Stimulated activated CD8-positive, alpha-beta memory T cell treated with anti-CD3 and anti-CD28 coated beads, Interleukin-4, amount 100 ng/mL, for 24 hours (primary cell): ENCODE measurements at regions not wholly inside any gene's neighbourhood (a gene's known extent, or its start where the extent isn't known, plus 50 kb on each side); places are given as distances from the start of the nearest gene placed in this dataset.
"Not testable (repeated sequence)": the region's sequence is repeated elsewhere in the genome, so short reads cannot be mapped to it uniquely, and the experiment has no call there.

ENCODE experiments used
- DNase-seq: peaks from one replicate; pipeline ENCODE4 v3.0.0-alpha.2; 2020; ENCODE audit warnings: low read depth

GRCh38 chr5:105922080-105922479, 1748.7 kb downstream of the EFNA5 start:
- no peak for DNase-seq

- DNase-seq = no peak
Observed at GRCh38 chr5:105917189-105917588, 1753.5 kb downstream of the EFNA5 start.

- DNase-seq = no peak
Observed at GRCh38 chr5:105907016-105907415, 1763.7 kb downstream of the EFNA5 start.

DNA sequence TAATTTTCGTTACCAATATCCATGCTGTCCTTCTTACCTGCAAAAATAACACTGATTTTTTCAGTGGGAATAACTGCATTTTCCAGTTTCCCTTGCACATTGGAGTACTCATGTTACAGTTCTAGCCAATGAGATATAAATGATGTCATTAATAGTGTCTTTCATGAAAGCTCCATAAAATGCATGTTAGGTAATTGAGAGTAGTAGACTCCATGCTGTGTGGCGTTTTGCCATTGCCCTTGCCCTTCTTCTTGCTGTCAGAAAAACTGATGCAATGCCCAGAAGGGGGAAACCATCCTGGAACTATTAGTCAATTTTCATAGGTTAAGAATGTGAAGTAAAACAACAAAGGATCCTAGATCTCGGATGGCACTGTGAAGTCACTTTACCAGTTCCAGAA, 1765.3 kb downstream of the EFNA5 start:
- DNase-seq = no peak

GRCh38 chr5:105903069-105903468, 1767.7 kb downstream of the EFNA5 start:
- no peak for DNase-seq

DNA sequence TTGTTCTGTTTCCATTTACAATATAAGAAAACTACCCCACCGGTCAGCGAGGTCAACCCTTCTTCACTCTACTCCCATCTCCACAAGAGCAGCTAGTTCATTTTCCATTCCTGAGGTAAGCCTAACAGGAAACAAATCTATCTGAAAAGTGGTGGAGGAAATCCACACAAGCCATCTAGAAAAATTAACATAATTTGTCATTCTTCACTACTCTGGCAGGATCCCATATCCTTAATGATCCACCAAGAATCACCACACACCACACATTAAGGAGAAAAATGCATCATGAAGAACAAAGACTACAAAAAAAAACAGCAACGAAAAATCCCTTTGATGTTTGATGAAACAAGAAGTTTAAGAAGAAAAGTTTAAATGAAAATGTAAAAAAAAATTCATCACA, 1771.0 kb downstream of the EFNA5 start:
- DNase-seq = no peak

- no peak for DNase-seq
Observed at GRCh38 chr5:105898183-105898582, 1772.6 kb downstream of the EFNA5 start.

DNA sequence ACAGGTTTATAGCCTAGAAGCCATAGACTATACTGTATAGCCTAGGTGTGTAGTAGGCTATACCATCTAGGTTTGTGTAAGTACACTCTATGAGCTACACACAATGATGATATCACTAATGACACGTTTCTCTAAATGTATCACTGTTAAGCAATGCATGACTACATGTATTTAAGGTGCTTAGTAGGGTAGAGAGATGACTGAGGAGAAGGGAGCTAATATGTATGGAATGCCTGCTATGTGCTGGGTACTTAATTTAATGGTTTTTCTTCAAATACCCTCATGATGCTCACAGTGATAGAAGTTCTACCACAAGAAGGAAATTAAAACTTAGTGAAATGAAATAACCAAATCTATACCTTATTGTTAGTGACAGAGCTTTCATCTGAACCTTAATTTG, 1785.5 kb downstream of the EFNA5 start:
- no peak for DNase-seq

GRCh38 chr5:105882956-105883481, 1787.7 kb downstream of the EFNA5 start:
- DNase-seq = no peak

GRCh38 chr5:105878402-105878801, 1792.3 kb downstream of the EFNA5 start:
- no peak for DNase-seq

DNA sequence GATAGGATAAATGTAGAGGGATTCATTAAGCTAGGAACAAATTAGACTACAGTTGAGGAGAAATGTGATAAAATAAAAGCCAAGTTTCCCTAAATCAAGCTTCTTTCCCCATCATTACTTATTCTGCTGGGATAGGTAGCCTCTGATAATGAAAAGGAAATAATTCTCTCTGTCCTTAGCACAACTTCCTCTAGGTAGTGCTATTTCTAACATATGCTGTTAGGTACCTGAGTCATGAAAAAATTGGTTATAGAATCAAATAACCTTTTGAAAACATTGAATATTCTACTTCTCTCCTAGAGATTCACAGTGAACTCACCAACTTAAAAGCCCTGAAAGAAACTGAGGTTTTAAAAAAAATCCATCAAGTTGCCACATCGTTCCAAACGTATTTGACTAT, 1793.1 kb downstream of the EFNA5 start:
- DNase-seq = no peak

DNA sequence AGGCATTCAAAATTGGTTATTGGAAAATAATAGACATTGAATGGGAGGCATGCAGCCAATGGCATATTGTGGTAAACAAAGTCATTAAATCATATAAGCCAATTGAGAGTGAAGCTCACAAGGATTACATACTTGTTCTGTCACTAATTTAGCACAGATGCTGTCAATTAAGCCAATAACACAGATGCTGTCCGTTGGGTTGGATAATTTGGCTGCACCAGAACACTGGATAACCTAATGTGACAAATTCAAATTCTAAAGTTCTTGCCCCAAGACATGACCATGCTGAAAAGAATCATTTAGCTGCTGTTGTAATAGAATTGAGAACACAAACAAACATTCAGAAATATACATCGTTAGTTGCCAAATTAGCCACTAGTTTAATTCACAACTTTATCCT, 1796.4 kb downstream of the EFNA5 start:
- DNase-seq = no peak

DNA sequence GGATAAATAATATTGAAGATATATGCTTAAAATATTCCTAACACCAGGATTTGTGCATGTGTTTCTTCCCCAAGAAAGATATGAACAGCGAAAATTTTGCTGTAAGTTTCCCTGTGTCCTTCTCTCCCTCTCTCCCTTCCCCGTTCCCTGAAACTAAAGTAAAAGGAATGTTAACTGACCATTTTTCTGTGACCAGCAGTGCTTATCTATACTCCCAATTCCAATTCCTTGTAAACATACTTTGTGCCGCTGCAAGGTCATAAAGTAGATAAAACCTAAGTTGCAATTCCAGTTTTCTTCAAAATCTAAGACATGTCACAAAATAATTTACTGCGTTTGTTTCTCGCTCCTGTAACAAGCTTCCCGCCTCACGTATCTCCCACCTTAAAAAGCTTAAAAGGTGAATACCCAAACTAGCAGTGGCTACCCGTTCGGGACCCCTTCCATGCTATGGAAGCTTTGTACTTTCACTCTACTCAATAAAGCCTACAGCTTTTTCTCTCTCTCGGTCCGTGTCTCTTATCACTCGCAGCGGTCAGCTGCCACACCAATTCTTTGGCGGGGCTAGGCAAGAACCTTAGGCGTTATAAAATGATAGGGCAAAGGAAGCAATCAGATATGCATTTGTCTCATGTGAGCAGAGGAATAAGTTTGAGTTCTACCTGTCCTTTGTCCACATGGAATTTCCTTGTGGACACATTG, 1798.0 kb downstream of the EFNA5 start:
- DNase-seq = no peak

- no peak for DNase-seq
Observed at GRCh38 chr5:105868038-105868780, 1802.5 kb downstream of the EFNA5 start.

- no peak for DNase-seq
Observed at GRCh38 chr5:105865834-105866233, 1804.9 kb downstream of the EFNA5 start.

GRCh38 chr5:105859350-105859749, 1811.4 kb downstream of the EFNA5 start:
- not testable (repeated sequence) for DNase-seq

GRCh38 chr5:105849701-105850100, 1821.0 kb downstream of the EFNA5 start:
- DNase-seq = no peak

DNA sequence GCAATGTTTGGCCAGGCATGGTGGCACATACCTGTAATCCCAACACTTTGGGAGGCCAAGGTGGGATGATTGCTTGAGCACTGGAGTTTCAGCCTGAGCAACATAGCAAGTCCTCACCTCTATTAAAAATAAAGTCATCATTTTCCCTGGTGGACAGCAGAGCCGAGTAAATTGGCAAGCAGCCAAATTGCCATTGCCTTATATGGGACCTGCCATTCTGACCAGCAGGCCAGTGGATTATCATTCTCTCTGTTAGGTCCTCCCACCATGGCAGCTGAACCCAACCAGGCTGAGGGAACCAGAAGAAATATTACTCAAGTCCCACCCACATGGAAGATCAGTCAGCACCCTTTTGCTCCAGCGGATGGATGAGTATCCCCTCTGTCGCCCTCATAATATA, 1829.9 kb downstream of the EFNA5 start:
- no peak for DNase-seq

- no peak for DNase-seq
Observed at GRCh38 chr5:105836887-105837286, 1833.8 kb downstream of the EFNA5 start.

- no peak for DNase-seq
Observed at GRCh38 chr5:105836268-105836667, 1834.5 kb downstream of the EFNA5 start.

DNA sequence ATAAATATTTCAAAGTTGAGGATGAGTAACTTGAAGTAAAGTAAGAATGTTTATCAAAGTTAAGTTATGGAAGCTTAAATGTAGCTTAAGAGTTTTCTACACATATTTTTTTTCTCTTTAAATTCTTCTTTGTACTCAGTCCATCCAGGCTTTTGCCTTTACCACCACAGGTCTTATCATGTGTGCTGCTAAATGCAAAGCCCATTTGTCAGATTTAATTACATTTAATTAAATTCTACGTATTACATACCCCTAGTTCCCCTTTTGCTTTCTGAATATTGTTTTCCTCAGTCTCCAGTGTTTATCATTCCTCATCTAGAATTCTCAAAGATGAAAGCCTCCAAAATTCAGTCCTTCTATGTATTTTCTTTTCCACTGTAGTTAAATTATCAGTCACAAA, 1841.9 kb downstream of the EFNA5 start:
- no peak for DNase-seq

DNA sequence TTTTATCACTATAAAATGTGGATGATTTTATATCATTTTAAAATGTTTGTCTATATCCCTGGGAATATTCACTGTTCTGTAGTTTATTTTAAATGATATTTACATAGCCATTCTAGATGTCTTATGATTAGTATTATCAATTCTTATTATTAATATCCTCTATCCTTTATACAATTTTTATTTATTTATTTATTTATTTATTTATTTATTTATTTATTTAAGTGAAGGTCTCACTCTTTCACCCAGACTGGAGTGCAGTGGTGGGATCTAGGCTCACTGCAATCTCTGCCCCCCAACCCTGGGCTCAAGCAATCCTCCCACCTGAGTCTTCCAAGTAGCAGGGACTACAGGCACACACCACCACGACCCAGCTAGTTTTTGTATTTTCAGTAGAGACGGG, 1848.9 kb downstream of the EFNA5 start:
- no peak for DNase-seq

- no peak for DNase-seq
Observed at GRCh38 chr5:105817914-105818313, 1852.8 kb downstream of the EFNA5 start.

DNA sequence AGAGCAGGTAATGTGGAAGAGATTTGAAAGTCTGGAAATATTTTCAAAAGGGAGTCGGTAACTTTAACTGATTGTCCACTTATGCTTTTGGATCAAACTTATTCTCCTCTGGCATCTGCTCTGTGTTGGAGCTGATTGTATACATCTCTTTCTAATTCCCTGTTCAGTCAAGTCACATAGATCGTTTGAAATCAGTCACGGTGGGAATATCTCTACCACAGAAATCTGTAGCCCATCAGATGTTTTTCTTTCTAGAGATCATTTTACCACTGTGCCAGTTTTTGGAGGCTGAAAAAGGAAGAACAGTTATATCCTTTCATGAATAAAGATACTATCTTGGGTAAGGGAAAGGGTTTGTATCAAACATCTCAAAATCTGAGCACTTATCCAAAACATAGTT, 1853.3 kb downstream of the EFNA5 start:
- no peak for DNase-seq
